HG03460 (cell line): ENCODE measurements at regions not wholly inside any gene's neighbourhood (a gene's known extent, or its start where the extent isn't known, plus 50 kb on each side); places are given as distances from the start of the nearest gene placed in this dataset.
A peak's percentile ranks its signal among the peaks of the same experiment; 100 is the strongest.
"Not testable (repeated sequence)": the region's sequence is repeated elsewhere in the genome, so short reads cannot be mapped to it uniquely, and the experiment has no call there.

ENCODE experiments used
- ATAC-seq: cut with Tn5 transposase; IDR thresholded peaks from one replicate; pipeline ENCODE4 v1.9.1; 2021; ENCODE audit not compliant: unreplicated experiment

GRCh38 chr6:90375681-90376439 is 79.2 kb upstream of the BACH2 start:
- no peak for ATAC-seq

GRCh38 chr6:90374201-90374600 is 77.6 kb upstream of the BACH2 start:
- ATAC-seq, result no peak

GRCh38 chr6:90372885-90373284 is 76.2 kb upstream of the BACH2 start:
- no peak for ATAC-seq

GRCh38 chr6:90372450-90372849 is 75.8 kb upstream of the BACH2 start:
- no peak for ATAC-seq

- ATAC-seq, result no peak
Observed at GRCh38 chr6:90370493-90370959, 73.9 kb upstream of the BACH2 start.

- no peak for ATAC-seq
Observed at GRCh38 chr6:90369651-90370050, 73.0 kb upstream of the BACH2 start.

- ATAC-seq, result peak; percentile 100
Observed at GRCh38 chr6:90369024-90369519, 72.4 kb upstream of the BACH2 start.

- no peak for ATAC-seq
Observed at GRCh38 chr6:90368601-90369000, 72.0 kb upstream of the BACH2 start.

- no peak for ATAC-seq
Observed at GRCh38 chr6:90368001-90368400, 71.4 kb upstream of the BACH2 start.

- no peak for ATAC-seq
Observed at GRCh38 chr6:90365565-90366219, 69.0 kb upstream of the BACH2 start.

- ATAC-seq, result no peak
Observed at GRCh38 chr6:90365002-90365401, 68.4 kb upstream of the BACH2 start.

- no peak for ATAC-seq
Observed at GRCh38 chr6:90364286-90364685, 67.6 kb upstream of the BACH2 start.

GRCh38 chr6:90362318-90362717 is 65.7 kb upstream of the BACH2 start:
- ATAC-seq, result no peak

- ATAC-seq, result no peak
Observed at GRCh38 chr6:90361174-90361573, 64.5 kb upstream of the BACH2 start.

GRCh38 chr6:90358036-90358770 is 61.6 kb upstream of the BACH2 start:
- not testable (repeated sequence) for ATAC-seq

- ATAC-seq, result no peak
Observed at GRCh38 chr6:90356012-90356421, 59.4 kb upstream of the BACH2 start.

GRCh38 chr6:90354961-90355360 is 58.3 kb upstream of the BACH2 start:
- no peak for ATAC-seq

- ATAC-seq, result no peak
Observed at GRCh38 chr6:90351696-90352095, 55.1 kb upstream of the BACH2 start.

GRCh38 chr6:90350689-90351554 is 54.3 kb upstream of the BACH2 start:
- no peak for ATAC-seq

- ATAC-seq, result no peak
Observed at GRCh38 chr6:90347411-90347851, 50.8 kb upstream of the BACH2 start.

- ATAC-seq, result no peak
Observed at GRCh38 chr6:90346729-90347128, 50.1 kb upstream of the BACH2 start.
